ENCODE measurements at regions not wholly inside any gene's neighbourhood (a gene's known extent, or its start where the extent isn't known, plus 50 kb on each side); places are given as distances from the start of the nearest gene placed in this dataset.

DNA sequence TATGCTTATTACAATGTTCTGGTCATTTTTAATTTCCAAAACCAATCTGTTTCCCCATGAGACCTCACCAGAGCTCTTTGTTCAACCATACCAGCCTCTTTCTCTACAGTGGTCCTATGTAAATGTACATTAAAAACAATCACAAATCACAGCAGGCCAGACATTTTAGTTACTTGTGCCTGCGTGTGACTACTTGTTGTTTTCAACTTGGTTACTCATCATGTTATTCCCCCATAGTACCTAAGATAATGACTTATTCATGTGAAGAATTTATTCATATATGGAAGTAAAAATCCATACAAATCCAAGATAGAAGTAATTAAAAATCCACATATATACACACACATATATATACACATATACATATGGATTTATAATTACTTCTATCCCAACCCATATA, 379.6 kb downstream of the SLITRK6 start:
- no peaks in the 10 kb centered on the region for H3K9me3 ChIP-seq (ENCODE audit: control insufficient read depth, insufficient read depth, low read length)
- no peak overlapping the region for H3K4me3 ChIP-seq (ENCODE audit: low read depth, low read length)
- CTCF ChIA-PET = no interaction called here
- no peak overlapping the region for H3K27ac ChIP-seq (ENCODE audit: low read depth, low read length)
- H3K27me3 ChIP-seq (ENCODE audit: control insufficient read depth, insufficient read depth, low read length) = no peaks in the 10 kb centered on the region
- POLR2A ChIA-PET = no interaction called here
- no peak for DNase-seq (ENCODE audit: low read depth, low spot score)
- TF ChIP-seq, protein P1, sequence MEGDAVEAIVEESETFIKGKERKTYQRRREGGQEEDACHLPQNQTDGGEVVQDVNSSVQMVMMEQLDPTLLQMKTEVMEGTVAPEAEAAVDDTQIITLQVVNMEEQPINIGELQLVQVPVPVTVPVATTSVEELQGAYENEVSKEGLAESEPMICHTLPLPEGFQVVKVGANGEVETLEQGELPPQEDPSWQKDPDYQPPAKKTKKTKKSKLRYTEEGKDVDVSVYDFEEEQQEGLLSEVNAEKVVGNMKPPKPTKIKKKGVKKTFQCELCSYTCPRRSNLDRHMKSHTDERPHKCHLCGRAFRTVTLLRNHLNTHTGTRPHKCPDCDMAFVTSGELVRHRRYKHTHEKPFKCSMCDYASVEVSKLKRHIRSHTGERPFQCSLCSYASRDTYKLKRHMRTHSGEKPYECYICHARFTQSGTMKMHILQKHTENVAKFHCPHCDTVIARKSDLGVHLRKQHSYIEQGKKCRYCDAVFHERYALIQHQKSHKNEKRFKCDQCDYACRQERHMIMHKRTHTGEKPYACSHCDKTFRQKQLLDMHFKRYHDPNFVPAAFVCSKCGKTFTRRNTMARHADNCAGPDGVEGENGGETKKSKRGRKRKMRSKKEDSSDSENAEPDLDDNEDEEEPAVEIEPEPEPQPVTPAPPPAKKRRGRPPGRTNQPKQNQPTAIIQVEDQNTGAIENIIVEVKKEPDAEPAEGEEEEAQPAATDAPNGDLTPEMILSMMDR (IDR thresholded peaks at IDR 0.05; ENCODE audit: low read depth, low read length) = no peak

DNA sequence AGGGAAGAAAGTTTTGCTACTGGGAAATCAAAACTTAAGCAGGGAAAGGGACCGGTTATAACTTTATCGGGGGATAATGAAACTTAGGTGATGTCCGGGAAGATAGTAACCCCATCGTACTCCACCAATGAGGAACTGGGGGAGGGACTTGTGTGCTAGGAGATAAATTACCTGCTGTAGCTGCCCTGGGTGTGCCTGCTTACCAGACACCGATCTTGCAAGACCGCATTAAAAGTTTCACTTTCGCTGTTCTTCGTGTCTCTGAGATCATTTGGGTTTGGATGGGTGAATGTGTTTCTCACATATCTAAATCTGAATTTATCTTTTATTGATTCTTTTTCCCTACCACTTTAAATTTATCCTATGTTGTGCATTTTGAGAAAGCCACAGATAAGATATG, 381.4 kb downstream of the SLITRK6 start:
- CTCF ChIA-PET = no interaction called here
- Histone ChIP-seq H3K27me3 (ENCODE audit: control insufficient read depth, insufficient read depth, low read length) (no peaks in the 10 kb centered on the region), H3K9me3 (ENCODE audit: control insufficient read depth, insufficient read depth, low read length) (no peaks in the 10 kb centered on the region), H3K4me3 (ENCODE audit: low read depth, low read length) (no peak overlapping the region), H3K27ac (ENCODE audit: low read depth, low read length) (no peak overlapping the region)
- no peak for DNase-seq (ENCODE audit: low read depth, low spot score)
- TF ChIP-seq, protein P1 (IDR thresholded peaks at IDR 0.05; ENCODE audit: low read depth, low read length) = no peak
- POLR2A ChIA-PET = no interaction called here

DNA sequence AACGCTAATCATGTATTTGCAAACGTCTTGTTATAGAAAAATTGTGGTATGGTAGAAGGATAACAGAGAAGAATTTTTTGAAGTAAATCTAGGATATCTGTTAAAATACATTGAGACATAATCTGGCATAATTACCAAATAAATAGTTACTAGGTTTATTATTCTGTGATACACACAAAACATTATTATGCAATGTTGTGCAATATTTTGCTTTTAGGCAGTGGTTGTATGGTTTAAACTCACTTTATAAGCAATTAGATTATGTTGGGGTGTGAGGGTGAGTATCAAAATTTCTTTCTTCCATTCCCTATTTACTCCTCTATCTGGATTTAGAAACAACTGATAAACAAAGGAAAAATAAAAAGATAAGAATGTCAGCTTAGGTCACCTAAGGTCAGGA, 385.6 kb downstream of the SLITRK6 start:
- DNase-seq (ENCODE audit: low read depth, low spot score) = no peak
- CTCF ChIA-PET = no interaction called here
- Histone ChIP-seq H3K9me3 (ENCODE audit: control insufficient read depth, insufficient read depth, low read length) (no peaks in the 10 kb centered on the region), H3K27me3 (ENCODE audit: control insufficient read depth, insufficient read depth, low read length) (no peaks in the 10 kb centered on the region), H3K27ac (ENCODE audit: low read depth, low read length) (no peak overlapping the region), H3K4me3 (ENCODE audit: low read depth, low read length) (no peak overlapping the region)
- POLR2A ChIA-PET = no interaction called here
- TF ChIP-seq, protein P1 (IDR thresholded peaks at IDR 0.05; ENCODE audit: low read depth, low read length) = no peak

DNA sequence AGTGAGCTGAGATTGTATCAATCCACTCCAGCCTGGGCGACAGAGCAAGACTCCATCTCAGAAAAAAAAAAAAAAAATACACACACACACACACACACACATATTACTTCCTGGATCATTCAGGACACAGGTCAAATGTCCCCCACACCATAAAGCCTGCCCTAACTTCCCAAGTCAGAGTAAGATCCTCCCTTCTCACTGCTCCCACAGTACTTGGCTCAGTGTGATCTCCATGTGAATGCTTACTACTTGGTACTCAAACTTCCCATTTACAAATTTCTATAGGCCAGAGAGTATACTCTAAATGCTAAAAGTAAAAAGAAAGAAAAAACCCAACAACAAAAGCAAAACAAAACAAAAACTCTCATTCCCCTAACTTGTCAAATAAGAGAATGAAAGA, 386.8 kb downstream of the SLITRK6 start:
- DNase-seq (ENCODE audit: low read depth, low spot score) = no peak
- CTCF ChIA-PET = no interaction called here
- POLR2A ChIA-PET = no interaction called here
- Histone ChIP-seq H3K27ac (ENCODE audit: low read depth, low read length) (no peak overlapping the region), H3K27me3 (ENCODE audit: control insufficient read depth, insufficient read depth, low read length) (no peaks in the 10 kb centered on the region), H3K4me3 (ENCODE audit: low read depth, low read length) (no peak overlapping the region), H3K9me3 (ENCODE audit: control insufficient read depth, insufficient read depth, low read length) (no peaks in the 10 kb centered on the region)
- TF ChIP-seq, protein P1 (IDR thresholded peaks at IDR 0.05; ENCODE audit: low read depth, low read length) = no peak

DNA sequence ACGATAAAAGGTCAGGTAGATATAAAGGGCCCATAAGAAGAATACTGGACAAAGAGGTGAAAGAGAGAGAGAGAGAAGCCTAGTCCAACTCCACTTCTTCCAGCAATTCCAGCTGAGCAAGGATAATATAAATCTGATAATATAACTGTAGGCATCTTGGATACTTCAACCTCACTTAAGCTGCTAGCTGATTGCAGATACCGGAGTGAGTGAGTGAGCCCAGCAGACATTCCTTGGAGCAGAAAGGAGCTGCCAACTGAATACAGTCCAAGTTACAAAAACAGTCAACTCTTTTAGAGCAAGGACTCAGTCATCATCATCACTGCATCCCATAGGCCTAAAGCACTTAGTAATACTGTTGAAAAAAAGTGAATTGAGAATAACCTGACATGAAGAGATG, 387.6 kb downstream of the SLITRK6 start:
- CTCF ChIA-PET = no interaction called here
- no peak overlapping the region for H3K27ac ChIP-seq (ENCODE audit: low read depth, low read length)
- H3K4me3 ChIP-seq (ENCODE audit: low read depth, low read length) = no peak overlapping the region
- DNase-seq (ENCODE audit: low read depth, low spot score) = no peak
- TF ChIP-seq, protein P1 (IDR thresholded peaks at IDR 0.05; ENCODE audit: low read depth, low read length) = no peak
- POLR2A ChIA-PET = no interaction called here
- H3K9me3 ChIP-seq (ENCODE audit: control insufficient read depth, insufficient read depth, low read length) = no peaks in the 10 kb centered on the region
- no peaks in the 10 kb centered on the region for H3K27me3 ChIP-seq (ENCODE audit: control insufficient read depth, insufficient read depth, low read length)
